Calu3 (cell line): ENCODE measurements at regions not wholly inside any gene's neighbourhood (a gene's known extent, or its start where the extent isn't known, plus 50 kb on each side); places are given as distances from the start of the nearest gene placed in this dataset.

Source experiments
- BruUV-seq: library from RNA; stranded (reverse); fragments of 400-500 nt; replicated peaks from 2 replicates; lab custom pipeline; 2021; lab: Mats Ljungman, UMichigan
- CTCF ChIA-PET: fragments of 300-600 bp; sonication (Branson Sonifier 250); formaldehyde crosslinking; loops from one replicate; lab custom pipeline; 2022; ENCODE audit warnings: antibody characterized with exemption; lab: Charles Lee
- DNase-seq: peaks from one replicate; pipeline ENCODE4 v3.0.0; 2022
- H3K27ac Mint-ChIP-seq: one replicate; pipeline ENCODE4 v1.8.0; 2022; ENCODE audit warnings: mixed read lengths; ENCODE audit not compliant: unreplicated experiment
- H3K27me3 Mint-ChIP-seq: one replicate; pipeline ENCODE4 v1.8.0; 2022; ENCODE audit warnings: mixed read lengths; ENCODE audit not compliant: unreplicated experiment
- H3K36me3 Mint-ChIP-seq: one replicate; pipeline ENCODE4 v1.8.0; 2022; ENCODE audit warnings: mild to moderate bottlenecking, moderate library complexity, mixed read lengths; ENCODE audit not compliant: insufficient read depth, unreplicated experiment
- H3K4me1 Mint-ChIP-seq: one replicate; pipeline ENCODE4 v1.8.0; 2022; ENCODE audit warnings: mild to moderate bottlenecking, low read depth, mixed read lengths; ENCODE audit not compliant: unreplicated experiment
- H3K4me3 Mint-ChIP-seq: one replicate; pipeline ENCODE4 v1.8.0; 2022; ENCODE audit warnings: mild to moderate bottlenecking, low read depth, moderate library complexity, mixed read lengths; ENCODE audit not compliant: unreplicated experiment
- H3K9me3 Mint-ChIP-seq: one replicate; pipeline ENCODE4 v1.8.0; 2022; ENCODE audit warnings: low read depth, mixed read lengths; ENCODE audit not compliant: unreplicated experiment
- intact Hi-C: fragments of 100-400 bp; cut with micrococcal nuclease; formaldehyde crosslinking; loops from one replicate; pipeline ENCODE4 v1.10.0; 2022; ENCODE audit not compliant: unreplicated experiment
- TF ChIP-seq, protein P1 (sequence below): fragments of 200-600 bp; IDR thresholded peaks from one replicate; pipeline ENCODE4 v1.8.0; 2022; ENCODE audit warnings: antibody characterized with exemption; ENCODE audit not compliant: unreplicated experiment

DNA sequence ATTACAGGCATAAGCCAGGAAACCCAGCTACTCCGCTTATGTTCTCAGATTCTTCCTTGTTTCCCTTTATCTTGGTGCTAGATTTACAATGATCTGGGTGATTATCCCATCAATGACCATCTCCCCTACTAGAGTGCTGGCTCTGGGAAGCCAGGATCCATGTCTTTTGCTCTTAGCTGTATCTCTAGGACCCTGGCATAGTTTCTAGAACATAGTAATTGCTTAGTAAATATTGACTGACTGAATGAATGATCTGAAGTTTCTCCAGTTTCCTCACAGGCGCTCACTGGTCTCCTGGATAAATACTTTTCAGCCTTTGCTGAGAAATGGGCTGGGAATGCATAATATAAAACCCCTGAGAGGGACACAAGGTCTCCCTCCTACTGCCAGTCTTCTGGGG is 60.0 kb upstream of the KLF9 start:
- H3K27me3 Mint-ChIP-seq: no peaks in the 10 kb centered on the region
- no peak overlapping the region for H3K27ac Mint-ChIP-seq
- H3K36me3 Mint-ChIP-seq: no peaks in the 10 kb centered on the region
- intact Hi-C loops: no loop called here
- CTCF ChIA-PET: no interaction called here
- BruUV-seq: no TSS peak
- no peak for DNase-seq
- H3K4me1 Mint-ChIP-seq: peaks cover 20% of the 10 kb centered on the region
- no peak overlapping the region for H3K4me3 Mint-ChIP-seq
- no peaks in the 10 kb centered on the region for H3K9me3 Mint-ChIP-seq
- TF ChIP-seq, protein P1, sequence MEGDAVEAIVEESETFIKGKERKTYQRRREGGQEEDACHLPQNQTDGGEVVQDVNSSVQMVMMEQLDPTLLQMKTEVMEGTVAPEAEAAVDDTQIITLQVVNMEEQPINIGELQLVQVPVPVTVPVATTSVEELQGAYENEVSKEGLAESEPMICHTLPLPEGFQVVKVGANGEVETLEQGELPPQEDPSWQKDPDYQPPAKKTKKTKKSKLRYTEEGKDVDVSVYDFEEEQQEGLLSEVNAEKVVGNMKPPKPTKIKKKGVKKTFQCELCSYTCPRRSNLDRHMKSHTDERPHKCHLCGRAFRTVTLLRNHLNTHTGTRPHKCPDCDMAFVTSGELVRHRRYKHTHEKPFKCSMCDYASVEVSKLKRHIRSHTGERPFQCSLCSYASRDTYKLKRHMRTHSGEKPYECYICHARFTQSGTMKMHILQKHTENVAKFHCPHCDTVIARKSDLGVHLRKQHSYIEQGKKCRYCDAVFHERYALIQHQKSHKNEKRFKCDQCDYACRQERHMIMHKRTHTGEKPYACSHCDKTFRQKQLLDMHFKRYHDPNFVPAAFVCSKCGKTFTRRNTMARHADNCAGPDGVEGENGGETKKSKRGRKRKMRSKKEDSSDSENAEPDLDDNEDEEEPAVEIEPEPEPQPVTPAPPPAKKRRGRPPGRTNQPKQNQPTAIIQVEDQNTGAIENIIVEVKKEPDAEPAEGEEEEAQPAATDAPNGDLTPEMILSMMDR: no peak

DNA sequence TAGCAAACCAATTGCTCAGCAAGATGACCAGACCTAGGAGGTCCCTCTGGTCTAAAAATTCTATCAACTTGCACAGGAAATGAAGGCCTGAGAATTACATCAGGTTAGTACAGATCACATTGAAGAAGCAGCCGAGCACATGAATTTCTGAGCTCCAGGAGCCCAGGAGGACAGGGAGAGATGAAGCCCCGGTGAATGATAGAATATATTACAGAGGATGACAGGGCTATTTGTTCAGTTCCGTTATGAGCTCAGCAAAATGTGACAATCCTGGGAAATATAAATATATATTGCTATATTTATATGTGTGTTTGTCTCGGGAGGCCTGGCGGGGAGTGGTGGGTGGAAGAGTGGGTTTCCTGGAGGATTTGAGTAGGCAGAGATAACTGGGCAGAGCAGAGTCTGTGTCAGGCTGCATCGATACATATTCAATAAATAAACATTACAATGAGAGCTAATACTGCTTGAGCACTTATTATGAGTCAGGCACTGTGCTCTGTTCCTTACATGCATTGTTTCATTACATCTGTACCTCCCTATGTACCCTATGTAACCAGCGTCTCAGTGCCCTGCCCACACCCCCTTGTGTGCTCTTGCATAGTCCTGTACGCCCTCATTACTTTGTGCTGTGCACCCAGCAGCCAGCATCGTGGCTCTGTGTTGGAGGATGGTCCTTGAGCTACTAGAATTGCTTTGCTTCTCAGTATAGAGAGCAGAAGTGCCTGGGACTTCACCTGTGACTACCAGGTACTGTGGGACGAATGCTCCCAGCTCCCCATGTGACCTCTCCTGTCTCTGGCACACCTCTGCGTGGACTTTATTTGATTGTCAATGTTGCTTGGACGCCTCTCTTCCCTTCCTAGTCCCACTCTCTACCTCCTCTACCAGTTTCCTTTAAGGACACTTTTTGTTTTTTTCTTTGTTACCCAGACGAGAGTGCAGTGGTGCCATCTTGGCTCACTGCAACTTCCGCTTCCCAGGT is 58.1 kb upstream of the KLF9 start:
- Mint-ChIP-seq H3K4me1 (peaks cover 20% of the 10 kb centered on the region), H3K9me3 (no peaks in the 10 kb centered on the region), H3K36me3 (no peaks in the 10 kb centered on the region), H3K27me3 (no peaks in the 10 kb centered on the region), H3K27ac (no peak overlapping the region), H3K4me3 (no peak overlapping the region)
- CTCF ChIA-PET: no interaction called here
- TF ChIP-seq, protein P1: no peak
- no peak for DNase-seq
- no TSS peak for BruUV-seq
- intact Hi-C loops: no loop called here

DNA sequence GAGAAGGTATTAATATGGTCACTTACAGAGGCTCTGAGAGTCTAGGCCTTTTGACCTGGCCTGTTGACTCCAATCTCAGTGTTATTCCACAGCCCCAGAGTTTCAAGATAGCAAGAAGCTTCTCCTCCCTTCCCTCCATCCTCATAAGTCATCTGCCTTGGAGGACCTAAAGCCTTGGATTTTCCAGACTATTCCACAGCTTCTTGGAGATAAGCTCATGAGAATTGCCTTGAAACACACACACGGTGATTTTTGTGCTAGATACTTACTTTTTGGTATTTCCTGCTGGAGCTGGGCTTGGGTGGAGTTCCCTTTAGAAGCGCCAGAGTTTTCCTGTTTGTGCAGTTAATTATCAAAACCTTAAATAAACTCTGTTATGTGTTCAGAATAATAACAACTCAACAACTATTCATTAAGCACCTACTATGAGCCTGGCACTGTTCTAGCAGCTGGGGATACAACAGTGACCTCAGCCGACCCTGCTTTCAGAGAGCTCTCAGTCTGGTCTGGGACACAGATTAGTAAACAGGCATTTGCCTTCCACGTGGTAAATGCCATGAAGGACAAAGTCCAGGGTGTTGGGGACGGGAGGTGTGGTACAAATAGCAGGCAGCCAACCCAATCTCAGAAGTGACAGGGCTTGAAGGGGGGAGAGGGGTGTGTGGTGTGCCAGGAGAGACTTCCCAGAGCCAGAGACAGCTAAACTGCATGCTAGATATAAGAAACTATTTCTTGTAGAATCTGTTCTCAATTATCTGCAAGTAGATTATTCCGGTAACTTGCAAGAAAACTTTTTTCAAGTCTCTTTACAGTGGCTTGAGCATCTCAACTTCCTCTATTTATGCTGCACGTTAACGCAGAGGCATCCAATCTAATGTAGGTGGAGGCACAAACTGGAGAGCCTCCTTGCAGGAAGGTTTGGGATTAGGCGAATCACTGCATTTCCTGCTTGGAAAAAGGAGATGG is 55.9 kb upstream of the KLF9 start:
- H3K27me3 Mint-ChIP-seq: no peaks in the 10 kb centered on the region
- BruUV-seq: no TSS peak
- no peak overlapping the region for H3K4me3 Mint-ChIP-seq
- intact Hi-C loops: no loop called here
- peak; percentile 34 for DNase-seq
- H3K9me3 Mint-ChIP-seq: no peaks in the 10 kb centered on the region
- TF ChIP-seq, protein P1: no peak
- peaks cover 20% of the 10 kb centered on the region for H3K4me1 Mint-ChIP-seq
- H3K36me3 Mint-ChIP-seq: no peaks in the 10 kb centered on the region
- peak overlapping the region; percentile 69 for H3K27ac Mint-ChIP-seq
- CTCF ChIA-PET: no interaction called here

DNA sequence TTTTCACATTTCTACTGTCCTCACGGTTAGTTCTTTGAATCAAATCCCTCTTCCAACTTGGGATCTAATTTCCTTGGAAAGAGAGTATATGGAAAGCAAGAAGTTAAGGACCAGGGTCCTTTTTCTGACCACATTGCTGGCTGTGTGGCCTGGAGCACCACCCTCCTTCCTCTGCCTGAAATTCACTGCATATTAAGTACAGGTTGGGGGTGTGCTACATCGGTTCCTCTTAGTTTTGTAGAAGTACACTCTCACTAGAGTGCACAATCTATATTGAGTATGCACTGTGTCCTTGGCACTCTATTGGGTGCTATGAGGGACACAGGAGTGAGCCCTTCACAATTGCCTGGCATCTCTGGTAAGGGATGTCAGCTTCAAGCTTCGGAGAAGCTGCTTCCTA is 53.8 kb upstream of the KLF9 start:
- no peak overlapping the region for H3K4me3 Mint-ChIP-seq
- H3K4me1 Mint-ChIP-seq: peaks cover 20% of the 10 kb centered on the region
- H3K36me3 Mint-ChIP-seq: no peaks in the 10 kb centered on the region
- no peak for DNase-seq
- TF ChIP-seq, protein P1: no peak
- H3K9me3 Mint-ChIP-seq: no peaks in the 10 kb centered on the region
- no peak overlapping the region for H3K27ac Mint-ChIP-seq
- no peaks in the 10 kb centered on the region for H3K27me3 Mint-ChIP-seq
- BruUV-seq: no TSS peak
- CTCF ChIA-PET: no interaction called here
- intact Hi-C loops: no loop called here
